ENCODE measurements at regions not wholly inside any gene's neighbourhood (a gene's known extent, or its start where the extent isn't known, plus 50 kb on each side); places are given as distances from the start of the nearest gene placed in this dataset.

GRCh38 chr12:97246368-97246767, 216.2 kb upstream of the RMST start:
- Histone ChIP-seq H3K9ac (no peak overlapping the region), H3K27me3 (ENCODE audit: insufficient read depth, low read depth) (no peaks in the 10 kb centered on the region), H3K27ac (no peak overlapping the region), H3K79me2 (ENCODE audit: insufficient read depth, low read depth) (no peaks in the 10 kb centered on the region), H2AFZ (ENCODE audit: low read depth) (no peak overlapping the region), H4K20me1 (ENCODE audit: insufficient read depth) (no peaks in the 10 kb centered on the region), H3K4me3 (IDR thresholded peaks at IDR 0.05; ENCODE audit: insufficient read depth, low read depth, low read length) (no peak overlapping the region), H3K4me2 (no peak overlapping the region), H3K4me1 (ENCODE audit: low read depth, poor library complexity, severe bottlenecking) (no peaks in the 10 kb centered on the region), H3K36me3 (ENCODE audit: insufficient read depth) (no peaks in the 10 kb centered on the region)
- no peak for TF ChIP-seq CTCF (conservative IDR thresholded peaks at IDR 0.05; ENCODE audit: low read depth, low read length)

GRCh38 chr12:97250483-97250882, 212.1 kb upstream of the RMST start:
- no peak overlapping the region for H3K4me2 ChIP-seq
- no peak overlapping the region for H3K4me3 ChIP-seq (IDR thresholded peaks at IDR 0.05; ENCODE audit: insufficient read depth, low read depth, low read length)
- no peaks in the 10 kb centered on the region for H3K36me3 ChIP-seq (ENCODE audit: insufficient read depth)
- no peaks in the 10 kb centered on the region for H3K79me2 ChIP-seq (ENCODE audit: insufficient read depth, low read depth)
- H3K4me1 ChIP-seq (ENCODE audit: low read depth, poor library complexity, severe bottlenecking), result no peaks in the 10 kb centered on the region
- TF ChIP-seq CTCF (conservative IDR thresholded peaks at IDR 0.05; ENCODE audit: low read depth, low read length), result no peak
- H2AFZ ChIP-seq (ENCODE audit: low read depth), result no peak overlapping the region
- no peaks in the 10 kb centered on the region for H4K20me1 ChIP-seq (ENCODE audit: insufficient read depth)
- no peak overlapping the region for H3K9ac ChIP-seq
- H3K27ac ChIP-seq, result no peak overlapping the region
- no peaks in the 10 kb centered on the region for H3K27me3 ChIP-seq (ENCODE audit: insufficient read depth, low read depth)

- Histone ChIP-seq H3K79me2 (ENCODE audit: insufficient read depth, low read depth) (no peaks in the 10 kb centered on the region), H3K4me1 (ENCODE audit: low read depth, poor library complexity, severe bottlenecking) (no peaks in the 10 kb centered on the region), H3K4me3 (IDR thresholded peaks at IDR 0.05; ENCODE audit: insufficient read depth, low read depth, low read length) (no peak overlapping the region), H3K4me2 (no peak overlapping the region), H2AFZ (ENCODE audit: low read depth) (no peak overlapping the region), H3K27me3 (ENCODE audit: insufficient read depth, low read depth) (no peaks in the 10 kb centered on the region), H3K9ac (no peak overlapping the region), H3K36me3 (ENCODE audit: insufficient read depth) (no peaks in the 10 kb centered on the region), H3K27ac (no peak overlapping the region), H4K20me1 (ENCODE audit: insufficient read depth) (no peaks in the 10 kb centered on the region)
- TF ChIP-seq CTCF (conservative IDR thresholded peaks at IDR 0.05; ENCODE audit: low read depth, low read length), result no peak
These were observed 204.9 kb upstream of the RMST start for GRCh38 chr12:97257726-97258125.

GRCh38 chr12:97259098-97259497, 203.5 kb upstream of the RMST start:
- H3K4me3 ChIP-seq (IDR thresholded peaks at IDR 0.05; ENCODE audit: insufficient read depth, low read depth, low read length), result no peak overlapping the region
- H3K4me1 ChIP-seq (ENCODE audit: low read depth, poor library complexity, severe bottlenecking), result no peaks in the 10 kb centered on the region
- no peak overlapping the region for H3K4me2 ChIP-seq
- H2AFZ ChIP-seq (ENCODE audit: low read depth), result no peak overlapping the region
- H4K20me1 ChIP-seq (ENCODE audit: insufficient read depth), result no peaks in the 10 kb centered on the region
- no peak overlapping the region for H3K9ac ChIP-seq
- H3K27ac ChIP-seq, result no peak overlapping the region
- H3K36me3 ChIP-seq (ENCODE audit: insufficient read depth), result no peaks in the 10 kb centered on the region
- no peaks in the 10 kb centered on the region for H3K79me2 ChIP-seq (ENCODE audit: insufficient read depth, low read depth)
- no peak for TF ChIP-seq CTCF (conservative IDR thresholded peaks at IDR 0.05; ENCODE audit: low read depth, low read length)
- H3K27me3 ChIP-seq (ENCODE audit: insufficient read depth, low read depth), result no peaks in the 10 kb centered on the region

GRCh38 chr12:97260786-97261185, 201.8 kb upstream of the RMST start:
- H2AFZ ChIP-seq (ENCODE audit: low read depth), result no peak overlapping the region
- no peak overlapping the region for H3K9ac ChIP-seq
- H3K79me2 ChIP-seq (ENCODE audit: insufficient read depth, low read depth), result no peaks in the 10 kb centered on the region
- H3K4me2 ChIP-seq, result no peak overlapping the region
- H3K27me3 ChIP-seq (ENCODE audit: insufficient read depth, low read depth), result no peaks in the 10 kb centered on the region
- H4K20me1 ChIP-seq (ENCODE audit: insufficient read depth), result no peaks in the 10 kb centered on the region
- no peak overlapping the region for H3K4me3 ChIP-seq (IDR thresholded peaks at IDR 0.05; ENCODE audit: insufficient read depth, low read depth, low read length)
- no peak overlapping the region for H3K27ac ChIP-seq
- H3K36me3 ChIP-seq (ENCODE audit: insufficient read depth), result no peaks in the 10 kb centered on the region
- H3K4me1 ChIP-seq (ENCODE audit: low read depth, poor library complexity, severe bottlenecking), result no peaks in the 10 kb centered on the region
- TF ChIP-seq CTCF (conservative IDR thresholded peaks at IDR 0.05; ENCODE audit: low read depth, low read length), result no peak
